Panc1 (cell line): ENCODE measurements at regions not wholly inside any gene's neighbourhood (a gene's known extent, or its start where the extent isn't known, plus 50 kb on each side); places are given as distances from the start of the nearest gene placed in this dataset.

ENCODE experiments used
- ATAC-seq: fragments of 200-7000 bp; cut with Tn5 transposase; 2 replicates; pipeline ENCODE4 v1.9.1; 2020; ENCODE audit warnings: mild to moderate bottlenecking, moderate library complexity
- BruUV-seq: library from RNA; stranded (reverse); fragments of 400-500 nt; replicated peaks from 2 replicates; lab custom pipeline; 2021; lab: Mats Ljungman, UMichigan
- CTCF ChIA-PET: fragments of 300-600 bp; sonication (Branson Sonifier 250); formaldehyde crosslinking; loops from one replicate; lab custom pipeline; 2022; ENCODE audit warnings: antibody characterized with exemption; lab: Charles Lee
- POLR2A ChIA-PET: fragments of 300-600 bp; sonication (Branson Sonifier 250); formaldehyde crosslinking; loops from one replicate; lab custom pipeline; 2022; ENCODE audit warnings: antibody characterized with exemption; lab: Charles Lee
- DNase-seq: peaks from one replicate; pipeline ENCODE4 v3.0.0-alpha.2; 2010; ENCODE audit warnings: low read depth, low spot score
- H3K27ac ChIP-seq: 2 replicates; pipeline ENCODE4 v1.5.1; 2011; ENCODE audit warnings: mild to moderate bottlenecking, low read length, inconsistent platforms
- H3K27me3 ChIP-seq: fragments of 200-500 bp; sonication (Bioruptor generic); 2 replicates; pipeline ENCODE4 v1.6.0; 2014; ENCODE audit warnings: low read length, inconsistent platforms; ENCODE audit not compliant: control insufficient read depth, insufficient read depth
- H3K36me3 ChIP-seq: fragments of 200-500 bp; sonication (Bioruptor generic); 2 replicates; pipeline ENCODE4 v1.5.1; 2014; ENCODE audit warnings: inconsistent platforms, mild to moderate bottlenecking, low read length, moderate library complexity; ENCODE audit not compliant: control insufficient read depth, insufficient read depth
- H3K4me1 ChIP-seq: 2 replicates; pipeline ENCODE4 v1.5.1; 2011; ENCODE audit warnings: inconsistent platforms, mild to moderate bottlenecking, low read length, moderate library complexity; ENCODE audit not compliant: control insufficient read depth, insufficient read depth
- H3K4me3 ChIP-seq, 2 experiments: 2 replicates each; pipeline ENCODE4 v1.5.1; 2011 to 2012; ENCODE audit warnings: low read depth in 2 of 2, low read length in 2 of 2, mild to moderate bottlenecking in 2 of 2, inconsistent platforms in 1 of 2, moderate library complexity in 1 of 2
- H3K9me3 ChIP-seq: fragments of 200-500 bp; sonication (Bioruptor generic); 2 replicates; pipeline ENCODE4 v1.5.1; 2014; ENCODE audit warnings: low read depth, mild to moderate bottlenecking, inconsistent platforms, low read length, moderate library complexity; ENCODE audit not compliant: control insufficient read depth, insufficient read depth
- CTCF ChIP-seq: fragments of 450-650 bp; IDR thresholded peaks from 2 replicates; pipeline ENCODE4 v1.5.1; 2017; ENCODE audit warnings: mild to moderate bottlenecking
- POLR2AphosphoS5 ChIP-seq: IDR thresholded peaks from 2 replicates; pipeline ENCODE4 v1.6.1; 2012; ENCODE audit warnings: mild to moderate bottlenecking, low read depth, low read length, moderate library complexity
- REST ChIP-seq, 2 experiments: IDR thresholded peaks; 2 replicates each; pipeline ENCODE4 v1.6.1; 2011 to 2012; ENCODE audit warnings: low read depth in 2 of 2, control low read depth in 1 of 2, low read length in 1 of 2, mild to moderate bottlenecking in 1 of 2, moderate library complexity in 1 of 2; ENCODE audit not compliant: insufficient read depth in 1 of 2
- SIN3A ChIP-seq: IDR thresholded peaks from 2 replicates; pipeline ENCODE4 v1.6.1; 2012; ENCODE audit warnings: low read depth, mild to moderate bottlenecking, low read length, moderate library complexity, borderline replicate concordance; ENCODE audit not compliant: insufficient read depth
- TCF7L2 ChIP-seq: IDR thresholded peaks from 2 replicates; pipeline ENCODE4 v1.6.1; 2011; ENCODE audit warnings: mild to moderate bottlenecking, low read depth, low read length, inconsistent platforms
- in situ Hi-C: cut with HindIII; loops from 2 replicates; pipeline ENCODE4 v1.10.0; 2016; ENCODE audit warnings: low sequenced_read_pairs, low pct_unique_long_range_greater_than_20kb
- intact Hi-C: fragments of 100-400 bp; cut with micrococcal nuclease; formaldehyde crosslinking; loops from one replicate; pipeline ENCODE4 v1.10.0; 2022; ENCODE audit not compliant: unreplicated experiment

- Histone ChIP-seq H3K4me3 (no peak overlapping the region), H3K4me1 (no peaks in the 10 kb centered on the region), H3K36me3 (no peaks in the 10 kb centered on the region), H3K9me3 (no peaks in the 10 kb centered on the region), H3K27me3 (no peaks in the 10 kb centered on the region), H3K27ac (no peak overlapping the region)
- intact Hi-C loops (no loop called here), in situ Hi-C loops (no loop called here)
- ChIA-PET CTCF (no interaction called here), POLR2A (no interaction called here)
- BruUV-seq: no TSS peak
- no peak for TF ChIP-seq CTCF
- TF ChIP-seq POLR2AphosphoS5: no peak
- TF ChIP-seq SIN3A: no peak
- no peak for TF ChIP-seq TCF7L2
- DNase-seq (no peak), ATAC-seq (no peak)
These were observed 1311.5 kb upstream of the GJE1 start for GRCh38 chr6:140821196-140821595.

- POLR2A ChIA-PET: interaction anchor here (0.6 kb wide), 1 partner anchor 144 kb away, joined by 3 read pairs; no protein-coding TSS in a partner anchor
- DNase-seq (no peak), ATAC-seq (no peak)
- H3K27ac ChIP-seq: no peak overlapping the region
- no peaks in the 10 kb centered on the region for H3K9me3 ChIP-seq
- H3K27me3 ChIP-seq: no peaks in the 10 kb centered on the region
- TF ChIP-seq TCF7L2: no peak
- no peak for TF ChIP-seq REST (IDR thresholded peaks at IDR 0.05; ENCODE audit: insufficient read depth in 1 of 2, low read depth in 2 of 2, low read length in 1 of 2)
- TF ChIP-seq SIN3A: no peak
- TF ChIP-seq POLR2AphosphoS5: no peak
- TF ChIP-seq CTCF: no peak
- H3K36me3 ChIP-seq: no peaks in the 10 kb centered on the region
- CTCF ChIA-PET: no interaction called here
- in situ Hi-C loops (no loop called here), intact Hi-C loops (no loop called here)
- no peak overlapping the region for H3K4me3 ChIP-seq
- BruUV-seq: no TSS peak
- no peaks in the 10 kb centered on the region for H3K4me1 ChIP-seq
These were observed 1315.5 kb upstream of the GJE1 start for GRCh38 chr6:140817176-140817575.
